NCI-H1694 treated with DMSO at 0.1 percent for 48 hours (cell line): ENCODE measurements at regions not wholly inside any gene's neighbourhood (a gene's known extent, or its start where the extent isn't known, plus 50 kb on each side); places are given as distances from the start of the nearest gene placed in this dataset.
"Not testable (repeated sequence)": the region's sequence is repeated elsewhere in the genome, so short reads cannot be mapped to it uniquely, and the experiment has no call there.

ENCODE experiments used
- DNase-seq: peaks from one replicate; lab custom pipeline; 2025; lab: John Stamatoyannopoulos, UW

GRCh38 chr2:208686665-208687064 is 280.1 kb downstream of the PTH2R start:
- DNase-seq, result no peak

- not testable (repeated sequence) for DNase-seq
Measured at GRCh38 chr2:208687720-208688119, 281.1 kb downstream of the PTH2R start.

- DNase-seq, result no peak
Measured at GRCh38 chr2:208698114-208698513, 291.5 kb downstream of the PTH2R start.

- DNase-seq, result no peak
Measured at GRCh38 chr2:208708486-208708885, 301.9 kb downstream of the PTH2R start.

- no peak for DNase-seq
Measured at GRCh38 chr2:208711598-208711997, 305.0 kb downstream of the PTH2R start.

GRCh38 chr2:208713066-208713745 is 306.6 kb downstream of the PTH2R start:
- DNase-seq, result peak; percentile 5

GRCh38 chr2:208718828-208719227 is 312.2 kb downstream of the PTH2R start:
- DNase-seq, result no peak

GRCh38 chr2:208722731-208723130 is 316.1 kb downstream of the PTH2R start:
- no peak for DNase-seq

- no peak for DNase-seq
Measured at GRCh38 chr2:208725280-208725679, 318.7 kb downstream of the PTH2R start.

- no peak for DNase-seq
Measured at GRCh38 chr2:208726242-208726641, 319.6 kb downstream of the PTH2R start.

GRCh38 chr2:208751663-208752415 is 345.2 kb downstream of the PTH2R start:
- DNase-seq, result not testable (repeated sequence)

GRCh38 chr2:208757364-208757763 is 350.8 kb downstream of the PTH2R start:
- no peak for DNase-seq

GRCh38 chr2:208773074-208773473 is 366.5 kb downstream of the PTH2R start:
- DNase-seq, result not testable (repeated sequence)

GRCh38 chr2:208781166-208781565 is 374.6 kb downstream of the PTH2R start:
- no peak for DNase-seq

- no peak for DNase-seq
Measured at GRCh38 chr2:208782097-208782496, 375.5 kb downstream of the PTH2R start.

GRCh38 chr2:208783184-208783583 is 376.6 kb downstream of the PTH2R start:
- DNase-seq, result no peak

GRCh38 chr2:208784774-208785173 is 378.2 kb downstream of the PTH2R start:
- DNase-seq, result not testable (repeated sequence)

GRCh38 chr2:208791257-208791656 is 384.7 kb downstream of the PTH2R start:
- no peak for DNase-seq

- DNase-seq, result no peak
Measured at GRCh38 chr2:208792766-208793165, 386.2 kb downstream of the PTH2R start.

GRCh38 chr2:208793434-208793833 is 386.8 kb downstream of the PTH2R start:
- no peak for DNase-seq

- no peak for DNase-seq
Measured at GRCh38 chr2:208794288-208794975, 387.8 kb downstream of the PTH2R start.

GRCh38 chr2:208798698-208799097 is 392.1 kb downstream of the PTH2R start:
- peak; percentile 56 for DNase-seq

GRCh38 chr2:208799397-208799796 is 392.8 kb downstream of the PTH2R start:
- no peak for DNase-seq
